ENCODE measurements at regions not wholly inside any gene's neighbourhood (a gene's known extent, or its start where the extent isn't known, plus 50 kb on each side); places are given as distances from the start of the nearest gene placed in this dataset.

- no peak for DNase-seq
Observed at GRCh38 chr1:238073991-238074390, 183.3 kb upstream of the ZP4 start.

GRCh38 chr1:238071061-238071460, 180.3 kb upstream of the ZP4 start:
- no peak for DNase-seq

GRCh38 chr1:238063454-238063853, 172.7 kb upstream of the ZP4 start:
- no peak for DNase-seq

GRCh38 chr1:238061967-238062613, 171.4 kb upstream of the ZP4 start:
- DNase-seq = no peak

GRCh38 chr1:238060061-238060460, 169.3 kb upstream of the ZP4 start:
- no peak for DNase-seq

- no peak for DNase-seq
Observed at GRCh38 chr1:238052496-238053266, 162.0 kb upstream of the ZP4 start.

- DNase-seq = no peak
Observed at GRCh38 chr1:238029126-238029525, 138.4 kb upstream of the ZP4 start.

GRCh38 chr1:238027366-238027765, 136.6 kb upstream of the ZP4 start:
- DNase-seq = no peak

- no peak for DNase-seq
Observed at GRCh38 chr1:238023137-238023536, 132.4 kb upstream of the ZP4 start.

GRCh38 chr1:238018214-238018613, 127.5 kb upstream of the ZP4 start:
- no peak for DNase-seq

GRCh38 chr1:238006779-238007178, 116.1 kb upstream of the ZP4 start:
- no peak for DNase-seq

- no peak for DNase-seq
Observed at GRCh38 chr1:238005116-238005515, 114.4 kb upstream of the ZP4 start.

- DNase-seq = no peak
Observed at GRCh38 chr1:238001818-238002217, 111.1 kb upstream of the ZP4 start.

- no peak for DNase-seq
Observed at GRCh38 chr1:237999426-238000052, 108.8 kb upstream of the ZP4 start.

- no peak for DNase-seq
Observed at GRCh38 chr1:237998581-237998980, 107.9 kb upstream of the ZP4 start.

GRCh38 chr1:237983496-237983895, 92.8 kb upstream of the ZP4 start:
- DNase-seq = no peak

- DNase-seq = no peak
Observed at GRCh38 chr1:237981223-237981622, 90.5 kb upstream of the ZP4 start.

- DNase-seq = no peak
Observed at GRCh38 chr1:237976331-237976730, 85.6 kb upstream of the ZP4 start.

- no peak for DNase-seq
Observed at GRCh38 chr1:237975903-237976302, 85.2 kb upstream of the ZP4 start.

GRCh38 chr1:237975376-237975775, 84.7 kb upstream of the ZP4 start:
- DNase-seq = no peak

- DNase-seq = no peak
Observed at GRCh38 chr1:237972186-237972585, 81.5 kb upstream of the ZP4 start.

- no peak for DNase-seq
Observed at GRCh38 chr1:237962985-237963384, 72.3 kb upstream of the ZP4 start.

GRCh38 chr1:237961754-237962153, 71.0 kb upstream of the ZP4 start:
- no peak for DNase-seq

GRCh38 chr1:237959838-237960237, 69.1 kb upstream of the ZP4 start:
- DNase-seq = no peak

Measured in hematopoietic multipotent progenitor cell treated with erythropoietin and hydrocortisone succinate and interleukin-3 and kit ligand, for 8 days (in vitro differentiated cells).